ENCODE measurements at regions not wholly inside any gene's neighbourhood (a gene's known extent, or its start where the extent isn't known, plus 50 kb on each side); places are given as distances from the start of the nearest gene placed in this dataset.
A peak's percentile ranks its signal among the peaks of the same experiment; 100 is the strongest.

DNA sequence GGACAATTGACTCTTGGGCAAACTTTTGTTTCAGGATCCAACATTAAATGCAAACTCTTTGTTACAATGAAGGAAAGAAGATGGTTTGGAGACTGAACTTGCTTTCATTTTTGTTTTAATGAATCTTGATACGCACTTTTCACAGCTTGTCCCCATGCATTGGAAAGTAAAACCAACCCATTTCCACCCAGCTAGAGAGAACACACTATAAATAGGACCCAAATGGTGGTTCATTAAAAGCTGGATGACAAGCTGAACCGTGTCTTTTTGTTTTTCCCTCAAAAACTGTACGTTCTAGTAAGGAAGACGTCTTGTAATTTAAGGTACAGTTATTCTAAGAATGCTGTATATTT lies 95.3 kb upstream of the EGFL6 start:
- no peaks in the 10 kb centered on the region for H3K27me3 ChIP-seq (ENCODE audit: low read depth, low read length)
- peak overlapping the region; percentile 72 for H3K27ac ChIP-seq (ENCODE audit: low read length)
- H3K4me1 ChIP-seq (ENCODE audit: control insufficient read depth in 1 of 2, insufficient read depth in 2 of 2, low read length in 2 of 2), result peaks cover 0 to 6% of the 10 kb centered on the region in 2 donors
- peak overlapping the region in 1 of 2 donors; percentile 39 for H3K4me3 ChIP-seq (ENCODE audit: low read depth in 1 of 2, low read length in 2 of 2)
- H3K9me3 ChIP-seq (ENCODE audit: control insufficient read depth in 1 of 2, low read length in 2 of 2), result no peaks in the 10 kb centered on the region
- no peaks in the 10 kb centered on the region for H3K36me3 ChIP-seq (ENCODE audit: control insufficient read depth in 1 of 2, insufficient read depth in 2 of 2, low read length in 2 of 2)

- peak overlapping the region; percentile 72 for H3K27ac ChIP-seq (ENCODE audit: low read length)
- no peaks in the 10 kb centered on the region for H3K9me3 ChIP-seq (ENCODE audit: control insufficient read depth in 1 of 2, low read length in 2 of 2)
- H3K4me1 ChIP-seq (ENCODE audit: control insufficient read depth in 1 of 2, insufficient read depth in 2 of 2, low read length in 2 of 2), result peaks cover 0 to 6% of the 10 kb centered on the region in 2 donors
- H3K4me3 ChIP-seq (ENCODE audit: low read depth in 1 of 2, low read length in 2 of 2), result peak overlapping the region in 1 of 2 donors; percentile 39
- H3K36me3 ChIP-seq (ENCODE audit: control insufficient read depth in 1 of 2, insufficient read depth in 2 of 2, low read length in 2 of 2), result no peaks in the 10 kb centered on the region
- H3K27me3 ChIP-seq (ENCODE audit: low read depth, low read length), result no peaks in the 10 kb centered on the region
Observed at GRCh38 chrX:13473442-13474163, 95.8 kb upstream of the EGFL6 start.

- H3K27ac ChIP-seq (ENCODE audit: low read length), result peak overlapping the region; percentile 72
- H3K4me3 ChIP-seq (ENCODE audit: low read depth in 1 of 2, low read length in 2 of 2), result no peak overlapping the region
- no peaks in the 10 kb centered on the region for H3K27me3 ChIP-seq (ENCODE audit: low read depth, low read length)
- H3K36me3 ChIP-seq (ENCODE audit: control insufficient read depth in 1 of 2, insufficient read depth in 2 of 2, low read length in 2 of 2), result no peaks in the 10 kb centered on the region
- H3K4me1 ChIP-seq (ENCODE audit: control insufficient read depth in 1 of 2, insufficient read depth in 2 of 2, low read length in 2 of 2), result peaks cover 0 to 6% of the 10 kb centered on the region in 2 donors
- no peaks in the 10 kb centered on the region for H3K9me3 ChIP-seq (ENCODE audit: control insufficient read depth in 1 of 2, low read length in 2 of 2)
Observed at GRCh38 chrX:13472975-13473374, 96.4 kb upstream of the EGFL6 start.

GRCh38 chrX:13471269-13471668 lies 98.1 kb upstream of the EGFL6 start:
- Histone ChIP-seq H3K36me3 (ENCODE audit: control insufficient read depth in 1 of 2, insufficient read depth in 2 of 2, low read length in 2 of 2) (no peaks in the 10 kb centered on the region), H3K4me3 (ENCODE audit: low read depth in 1 of 2, low read length in 2 of 2) (no peak overlapping the region), H3K27ac (ENCODE audit: low read length) (no peak overlapping the region), H3K4me1 (ENCODE audit: control insufficient read depth in 1 of 2, insufficient read depth in 2 of 2, low read length in 2 of 2) (peaks cover 0 to 6% of the 10 kb centered on the region in 2 donors), H3K9me3 (ENCODE audit: control insufficient read depth in 1 of 2, low read length in 2 of 2) (no peaks in the 10 kb centered on the region), H3K27me3 (ENCODE audit: low read depth, low read length) (no peaks in the 10 kb centered on the region)

- H3K9me3 ChIP-seq (ENCODE audit: control insufficient read depth in 1 of 2, low read length in 2 of 2), result no peaks in the 10 kb centered on the region
- H3K36me3 ChIP-seq (ENCODE audit: control insufficient read depth in 1 of 2, insufficient read depth in 2 of 2, low read length in 2 of 2), result no peaks in the 10 kb centered on the region
- peaks cover 0 to 6% of the 10 kb centered on the region in 2 donors for H3K4me1 ChIP-seq (ENCODE audit: control insufficient read depth in 1 of 2, insufficient read depth in 2 of 2, low read length in 2 of 2)
- no peaks in the 10 kb centered on the region for H3K27me3 ChIP-seq (ENCODE audit: low read depth, low read length)
- H3K27ac ChIP-seq (ENCODE audit: low read length), result no peak overlapping the region
- H3K4me3 ChIP-seq (ENCODE audit: low read depth in 1 of 2, low read length in 2 of 2), result no peak overlapping the region
Observed at GRCh38 chrX:13470685-13470977, 98.8 kb upstream of the EGFL6 start.

GRCh38 chrX:13469963-13470684 lies 99.3 kb upstream of the EGFL6 start:
- no peaks in the 10 kb centered on the region for H3K27me3 ChIP-seq (ENCODE audit: low read depth, low read length)
- no peaks in the 10 kb centered on the region for H3K36me3 ChIP-seq (ENCODE audit: control insufficient read depth in 1 of 2, insufficient read depth in 2 of 2, low read length in 2 of 2)
- H3K4me1 ChIP-seq (ENCODE audit: control insufficient read depth in 1 of 2, insufficient read depth in 2 of 2, low read length in 2 of 2), result peaks cover 0 to 6% of the 10 kb centered on the region in 2 donors
- no peak overlapping the region for H3K27ac ChIP-seq (ENCODE audit: low read length)
- H3K9me3 ChIP-seq (ENCODE audit: control insufficient read depth in 1 of 2, low read length in 2 of 2), result no peaks in the 10 kb centered on the region
- H3K4me3 ChIP-seq (ENCODE audit: low read depth in 1 of 2, low read length in 2 of 2), result no peak overlapping the region

DNA sequence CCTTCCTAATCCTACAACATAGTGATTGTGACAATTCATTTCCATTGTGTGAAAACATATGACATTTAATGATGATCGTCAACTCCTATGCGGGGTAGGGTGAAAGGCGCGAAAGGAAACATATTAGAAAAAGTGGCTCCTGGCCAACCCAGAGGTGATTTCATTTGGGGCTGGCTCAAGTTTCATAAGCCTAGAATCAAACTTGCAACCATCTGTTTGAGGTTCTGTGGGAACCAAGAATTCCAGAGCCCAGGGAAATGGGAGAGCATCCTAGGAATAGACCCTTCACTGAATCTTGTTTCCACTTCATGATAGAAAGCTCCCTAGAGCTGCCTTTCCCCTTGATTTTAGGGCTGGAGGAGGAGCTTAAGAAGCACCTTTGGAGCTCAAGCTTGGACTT lies 101.3 kb upstream of the EGFL6 start:
- Histone ChIP-seq H3K27ac (ENCODE audit: low read length) (no peak overlapping the region), H3K27me3 (ENCODE audit: low read depth, low read length) (no peaks in the 10 kb centered on the region), H3K9me3 (ENCODE audit: control insufficient read depth in 1 of 2, low read length in 2 of 2) (peaks cover 0 to 2% of the 10 kb centered on the region in 2 donors), H3K36me3 (ENCODE audit: control insufficient read depth in 1 of 2, insufficient read depth in 2 of 2, low read length in 2 of 2) (no peaks in the 10 kb centered on the region), H3K4me3 (ENCODE audit: low read depth in 1 of 2, low read length in 2 of 2) (no peak overlapping the region), H3K4me1 (ENCODE audit: control insufficient read depth in 1 of 2, insufficient read depth in 2 of 2, low read length in 2 of 2) (no peaks in the 10 kb centered on the region)

DNA sequence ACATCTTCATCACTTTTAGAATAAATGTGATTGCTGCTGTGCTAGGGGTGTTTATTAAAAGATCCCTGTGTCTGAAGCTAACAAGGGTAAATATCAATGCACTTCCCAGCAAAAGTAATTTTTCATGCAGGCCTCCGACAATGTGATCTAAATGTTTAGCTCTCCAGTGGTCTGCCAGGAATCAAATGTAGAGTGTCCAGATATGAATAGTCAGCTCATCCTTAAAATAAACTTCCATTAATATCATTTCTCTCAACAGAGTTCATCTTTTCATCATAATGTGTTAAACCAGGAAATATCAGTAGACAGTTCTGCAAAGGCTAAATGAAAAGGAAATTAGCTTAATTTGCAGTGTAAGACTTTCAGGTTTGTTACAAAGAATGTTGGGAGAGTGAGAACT lies 102.2 kb upstream of the EGFL6 start:
- H3K4me3 ChIP-seq (ENCODE audit: low read depth in 1 of 2, low read length in 2 of 2), result no peak overlapping the region
- H3K27ac ChIP-seq (ENCODE audit: low read length), result no peak overlapping the region
- no peaks in the 10 kb centered on the region for H3K27me3 ChIP-seq (ENCODE audit: low read depth, low read length)
- no peaks in the 10 kb centered on the region for H3K36me3 ChIP-seq (ENCODE audit: control insufficient read depth in 1 of 2, insufficient read depth in 2 of 2, low read length in 2 of 2)
- no peaks in the 10 kb centered on the region for H3K4me1 ChIP-seq (ENCODE audit: control insufficient read depth in 1 of 2, insufficient read depth in 2 of 2, low read length in 2 of 2)
- peaks cover 0 to 6% of the 10 kb centered on the region in 2 donors for H3K9me3 ChIP-seq (ENCODE audit: control insufficient read depth in 1 of 2, low read length in 2 of 2)

GRCh38 chrX:13464599-13465275 lies 104.7 kb upstream of the EGFL6 start:
- Histone ChIP-seq H3K36me3 (ENCODE audit: control insufficient read depth in 1 of 2, insufficient read depth in 2 of 2, low read length in 2 of 2) (no peaks in the 10 kb centered on the region), H3K4me1 (ENCODE audit: control insufficient read depth in 1 of 2, insufficient read depth in 2 of 2, low read length in 2 of 2) (no peaks in the 10 kb centered on the region), H3K27me3 (ENCODE audit: low read depth, low read length) (no peaks in the 10 kb centered on the region), H3K4me3 (ENCODE audit: low read depth in 1 of 2, low read length in 2 of 2) (no peak overlapping the region), H3K9me3 (ENCODE audit: control insufficient read depth in 1 of 2, low read length in 2 of 2) (peaks cover 0 to 6% of the 10 kb centered on the region in 2 donors), H3K27ac (ENCODE audit: low read length) (no peak overlapping the region)

DNA sequence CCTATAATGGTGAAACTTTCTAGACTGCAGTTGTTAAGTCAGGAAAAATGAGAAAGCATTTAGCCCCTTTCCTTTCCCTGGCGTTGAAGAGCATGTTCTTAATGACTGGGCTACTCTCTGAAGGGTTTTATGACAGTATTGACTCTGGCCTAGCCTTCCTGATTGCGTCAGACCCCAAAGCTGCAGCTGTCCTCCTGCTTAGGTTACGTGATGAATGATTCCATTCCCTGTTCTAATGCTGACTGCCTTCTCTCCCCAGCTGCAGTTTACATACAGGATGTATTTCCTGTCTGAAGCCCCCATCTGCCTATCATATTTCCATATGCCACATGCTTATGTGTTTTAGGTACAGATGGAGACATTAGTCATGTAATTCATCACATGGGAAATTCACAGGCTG lies 105.8 kb upstream of the EGFL6 start:
- no peaks in the 10 kb centered on the region for H3K27me3 ChIP-seq (ENCODE audit: low read depth, low read length)
- peaks cover 0 to 6% of the 10 kb centered on the region in 2 donors for H3K9me3 ChIP-seq (ENCODE audit: control insufficient read depth in 1 of 2, low read length in 2 of 2)
- H3K27ac ChIP-seq (ENCODE audit: low read length), result no peak overlapping the region
- no peaks in the 10 kb centered on the region for H3K4me1 ChIP-seq (ENCODE audit: control insufficient read depth in 1 of 2, insufficient read depth in 2 of 2, low read length in 2 of 2)
- H3K4me3 ChIP-seq (ENCODE audit: low read depth in 1 of 2, low read length in 2 of 2), result no peak overlapping the region
- no peaks in the 10 kb centered on the region for H3K36me3 ChIP-seq (ENCODE audit: control insufficient read depth in 1 of 2, insufficient read depth in 2 of 2, low read length in 2 of 2)

DNA sequence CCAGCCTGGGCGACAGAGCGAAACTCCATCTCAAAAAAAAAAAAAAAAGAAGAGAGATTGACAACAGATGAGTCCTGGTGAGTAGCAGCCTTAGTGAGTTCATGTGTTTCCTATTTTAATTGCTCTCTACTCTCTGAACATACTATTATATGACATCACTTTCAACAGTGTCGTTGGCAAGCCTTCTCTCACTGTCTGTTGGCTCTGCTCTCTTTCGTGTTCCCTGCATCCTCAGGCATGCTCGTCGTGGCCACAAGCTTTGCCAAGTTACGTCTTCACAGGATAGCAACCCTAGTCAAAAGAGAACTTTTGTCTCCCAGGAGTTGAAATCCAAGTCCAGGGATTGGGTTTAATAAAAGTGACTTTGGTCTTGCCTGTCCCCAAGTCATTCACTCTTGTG lies 117.1 kb upstream of the EGFL6 start:
- H3K27me3 ChIP-seq (ENCODE audit: low read depth, low read length), result no peaks in the 10 kb centered on the region

More for the DNA sequence above, 117.1 kb upstream of the EGFL6 start:
- H3K4me1 ChIP-seq (ENCODE audit: control insufficient read depth in 1 of 2, insufficient read depth in 2 of 2, low read length in 2 of 2), result no peaks in the 10 kb centered on the region
- no peak overlapping the region for H3K27ac ChIP-seq (ENCODE audit: low read length)
- H3K9me3 ChIP-seq (ENCODE audit: control insufficient read depth in 1 of 2, low read length in 2 of 2), result no peaks in the 10 kb centered on the region
- no peaks in the 10 kb centered on the region for H3K36me3 ChIP-seq (ENCODE audit: control insufficient read depth in 1 of 2, insufficient read depth in 2 of 2, low read length in 2 of 2)
- no peak overlapping the region for H3K4me3 ChIP-seq (ENCODE audit: low read depth in 1 of 2, low read length in 2 of 2)

Data from muscle layer of duodenum (tissue), 2 donors.